Upper lobe of left lung (tissue), 4 donors: ENCODE measurements at regions not wholly inside any gene's neighbourhood (a gene's known extent, or its start where the extent isn't known, plus 50 kb on each side); places are given as distances from the start of the nearest gene placed in this dataset.

Experiments
- POLR2A ChIP-seq, 4 donors: fragments of 450-650 bp; IDR thresholded peaks; one replicate each; pipeline ENCODE4 v1.5.1; 2016 to 2017; ENCODE audit warnings: antibody characterized with exemption in 4 of 4, mild to moderate bottlenecking in 2 of 4
- TF ChIP-seq, protein P1 (sequence below), 6 experiments: fragments of 450-650 bp in 4 of 6; fragments of 200-600 bp in 2 of 6; sonication (generic) in 2 of 6; IDR thresholded peaks; one replicate each; pipeline ENCODE4 v1.5.1; 2016 to 2019; ENCODE audit warnings: antibody characterized with exemption in 6 of 6

DNA sequence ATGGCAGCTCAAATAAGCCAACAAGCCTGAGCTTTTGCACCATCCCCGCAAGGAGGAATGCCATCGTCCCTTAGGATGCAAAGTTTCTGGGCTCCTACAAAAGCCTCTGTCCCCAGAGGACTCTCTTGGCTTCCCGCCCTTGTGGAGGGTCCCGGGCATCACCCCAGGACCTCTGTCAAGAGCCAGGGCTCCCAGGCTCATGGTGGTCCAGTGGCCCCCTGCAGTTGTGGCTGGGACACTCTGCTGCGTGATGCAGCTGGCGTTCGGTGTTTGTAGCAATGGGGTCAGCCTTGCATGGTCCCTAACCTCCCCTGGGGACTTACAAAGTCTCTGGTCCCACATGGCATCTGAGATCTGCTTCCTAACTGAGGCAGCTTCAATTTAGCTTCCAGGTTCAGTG lies 104.7 kb downstream of the RIPK4 start:
- TF ChIP-seq, protein P1, sequence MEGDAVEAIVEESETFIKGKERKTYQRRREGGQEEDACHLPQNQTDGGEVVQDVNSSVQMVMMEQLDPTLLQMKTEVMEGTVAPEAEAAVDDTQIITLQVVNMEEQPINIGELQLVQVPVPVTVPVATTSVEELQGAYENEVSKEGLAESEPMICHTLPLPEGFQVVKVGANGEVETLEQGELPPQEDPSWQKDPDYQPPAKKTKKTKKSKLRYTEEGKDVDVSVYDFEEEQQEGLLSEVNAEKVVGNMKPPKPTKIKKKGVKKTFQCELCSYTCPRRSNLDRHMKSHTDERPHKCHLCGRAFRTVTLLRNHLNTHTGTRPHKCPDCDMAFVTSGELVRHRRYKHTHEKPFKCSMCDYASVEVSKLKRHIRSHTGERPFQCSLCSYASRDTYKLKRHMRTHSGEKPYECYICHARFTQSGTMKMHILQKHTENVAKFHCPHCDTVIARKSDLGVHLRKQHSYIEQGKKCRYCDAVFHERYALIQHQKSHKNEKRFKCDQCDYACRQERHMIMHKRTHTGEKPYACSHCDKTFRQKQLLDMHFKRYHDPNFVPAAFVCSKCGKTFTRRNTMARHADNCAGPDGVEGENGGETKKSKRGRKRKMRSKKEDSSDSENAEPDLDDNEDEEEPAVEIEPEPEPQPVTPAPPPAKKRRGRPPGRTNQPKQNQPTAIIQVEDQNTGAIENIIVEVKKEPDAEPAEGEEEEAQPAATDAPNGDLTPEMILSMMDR (IDR thresholded peaks at IDR 0.05): no peak
- no peak for TF ChIP-seq POLR2A (IDR thresholded peaks at IDR 0.05)
